NCI-H748 treated with DMSO at 0.1 percent for 48 hours (cell line): ENCODE measurements at regions not wholly inside any gene's neighbourhood (a gene's known extent, or its start where the extent isn't known, plus 50 kb on each side); places are given as distances from the start of the nearest gene placed in this dataset.

Experiments used
- DNase-seq: peaks from one replicate; lab custom pipeline; 2025; lab: John Stamatoyannopoulos, UW

- no peak for DNase-seq
Observed at GRCh38 chr18:4638680-4639079, 183.6 kb upstream of the DLGAP1 start.

DNA sequence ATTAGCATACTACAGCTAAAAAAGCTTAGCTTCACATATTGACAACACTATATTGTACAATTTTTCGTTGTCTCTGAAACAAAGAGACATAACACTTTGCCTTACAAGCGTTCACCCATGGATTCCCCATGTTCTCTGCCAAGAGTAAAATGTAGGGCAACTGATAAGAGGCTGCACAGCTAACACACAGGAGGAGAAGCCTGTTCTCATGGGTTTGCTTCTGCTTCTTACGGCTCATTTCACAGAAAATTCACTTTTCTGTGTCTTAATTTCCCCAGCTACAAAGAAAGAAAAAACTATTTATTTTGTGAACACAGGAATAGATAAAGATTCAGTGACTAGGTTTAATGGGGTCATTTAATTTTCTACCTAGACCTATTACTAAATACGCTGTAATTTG is 182.8 kb upstream of the DLGAP1 start:
- DNase-seq, result no peak

DNA sequence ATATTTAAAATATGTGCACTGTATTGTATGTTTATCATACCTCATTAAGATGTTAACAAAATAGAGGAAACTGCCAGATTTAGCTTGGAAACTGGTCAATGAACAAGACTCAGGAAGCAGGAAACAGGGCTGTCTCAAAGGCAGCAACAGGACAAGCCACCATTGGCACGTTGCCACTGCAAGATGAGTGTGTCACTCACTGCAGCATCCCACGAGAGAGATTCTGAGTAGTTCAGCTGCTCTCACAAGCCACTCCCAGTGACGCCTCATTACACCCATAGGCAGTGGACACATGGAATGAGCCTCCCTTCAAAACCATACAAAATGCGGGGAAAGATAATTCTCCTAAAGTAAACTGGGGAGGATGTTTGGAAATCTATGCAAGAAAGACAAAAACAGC is 181.9 kb upstream of the DLGAP1 start:
- DNase-seq, result no peak

DNA sequence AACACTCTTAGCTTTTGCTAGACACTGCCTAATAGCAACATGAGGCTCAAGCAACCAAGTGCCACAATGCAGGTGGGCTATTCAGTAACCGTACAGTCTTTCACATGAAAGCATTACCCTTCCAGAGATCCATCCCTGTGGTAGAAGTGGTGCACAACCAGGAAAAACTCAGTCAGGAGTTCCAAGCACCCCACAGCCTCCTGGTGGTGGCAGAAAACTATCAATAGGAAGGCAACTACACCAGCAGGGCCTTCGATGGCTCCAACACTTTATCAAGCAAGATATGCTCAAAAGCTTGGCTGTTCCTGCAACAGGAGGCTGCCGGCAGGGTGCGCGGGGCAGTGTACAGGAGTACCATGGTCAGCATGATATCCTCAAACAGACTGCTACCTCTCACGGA is 176.1 kb upstream of the DLGAP1 start:
- no peak for DNase-seq

- no peak for DNase-seq
Observed at GRCh38 chr18:4605212-4605611, 150.1 kb upstream of the DLGAP1 start.

DNA sequence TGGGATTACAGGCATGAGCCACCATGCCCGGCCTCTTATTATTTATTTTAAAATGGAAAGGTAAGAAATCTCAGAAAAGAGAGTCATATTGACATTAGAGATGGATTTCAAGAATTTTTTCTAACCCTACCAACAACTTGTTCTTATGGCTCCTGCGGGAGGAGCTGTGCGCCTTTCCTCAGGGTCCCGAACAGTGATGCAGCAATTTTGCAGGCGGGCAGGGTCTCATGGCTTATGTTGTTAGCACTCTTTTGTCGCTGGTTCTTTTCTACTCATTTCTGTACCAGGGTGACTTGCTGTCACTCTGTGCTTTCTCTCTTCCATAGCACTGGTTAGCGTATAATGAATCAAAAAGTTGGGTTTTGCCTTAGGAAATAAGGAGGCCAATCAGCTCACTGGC is 148.8 kb upstream of the DLGAP1 start:
- no peak for DNase-seq

- DNase-seq, result no peak
Observed at GRCh38 chr18:4599312-4599711, 144.2 kb upstream of the DLGAP1 start.

DNA sequence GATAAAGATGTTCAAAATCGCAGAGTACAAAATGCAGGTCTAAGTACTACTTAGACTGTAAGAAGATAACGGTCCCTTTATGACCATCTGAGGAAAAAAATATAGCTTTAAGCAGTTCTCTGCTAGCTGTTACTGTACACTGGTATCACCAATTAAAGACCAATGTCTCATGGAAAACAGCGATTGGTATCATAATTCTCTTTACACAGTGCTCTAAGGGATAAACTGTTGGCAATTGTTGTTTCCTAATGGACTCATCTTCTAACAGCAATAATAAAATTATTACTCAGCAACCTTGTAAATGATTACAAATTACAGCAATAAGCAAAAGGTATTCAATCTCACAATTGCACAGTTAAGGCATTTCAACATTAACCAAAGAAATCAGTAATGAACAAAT is 142.2 kb upstream of the DLGAP1 start:
- no peak for DNase-seq

DNA sequence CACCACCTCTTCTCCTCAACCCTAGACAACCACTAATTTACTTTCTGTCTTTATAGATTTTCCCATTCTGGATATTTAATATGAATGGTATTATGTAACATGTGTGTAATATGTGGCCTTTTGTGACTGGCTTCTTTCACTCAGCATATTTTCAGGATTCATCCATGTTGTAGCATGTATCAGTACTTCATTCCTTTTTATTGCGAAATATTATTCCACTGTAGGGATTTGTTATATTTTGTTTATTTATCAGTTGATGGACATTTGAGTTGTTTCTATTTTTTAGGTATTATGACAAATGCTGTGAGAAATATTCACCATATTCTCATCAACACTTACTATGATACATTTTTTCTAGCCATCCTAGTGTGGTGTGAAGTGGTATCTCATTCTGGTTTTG is 138.8 kb upstream of the DLGAP1 start:
- no peak for DNase-seq

- DNase-seq, result no peak
Observed at GRCh38 chr18:4593459-4593858, 138.4 kb upstream of the DLGAP1 start.

DNA sequence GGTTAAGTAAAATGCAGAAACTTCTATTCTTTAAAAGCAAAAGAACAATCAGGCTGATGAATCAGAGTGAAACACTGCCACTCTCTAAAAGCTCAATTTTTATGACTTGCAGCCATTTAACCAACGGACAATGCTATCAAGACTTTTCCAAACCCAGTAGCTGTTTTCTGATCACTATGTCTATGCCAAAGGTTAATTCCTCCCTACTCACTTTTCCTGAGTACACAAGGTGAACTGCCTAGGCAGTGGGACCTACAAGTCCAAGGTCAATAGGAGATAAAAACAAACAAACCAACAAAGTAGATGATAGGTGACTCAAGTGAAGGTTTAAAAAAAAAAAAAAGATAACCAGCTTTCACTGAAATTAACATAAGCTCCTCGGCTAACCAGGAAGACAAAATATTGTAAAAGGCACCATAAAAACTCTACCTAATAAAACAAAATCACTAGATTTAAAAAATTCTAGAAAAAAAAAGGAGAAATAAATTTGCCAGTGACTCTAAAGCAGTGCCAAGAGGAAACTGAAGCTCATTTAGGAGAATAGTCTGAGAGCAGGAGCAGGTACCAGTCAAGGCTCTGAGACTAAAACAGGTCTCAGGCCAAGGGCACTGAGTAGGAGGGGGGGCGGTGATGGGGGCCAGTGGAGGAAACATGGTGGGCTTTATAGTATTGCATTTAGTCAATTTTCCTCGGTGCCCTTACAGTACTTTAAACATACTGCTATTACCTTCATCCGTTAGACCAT is 134.1 kb upstream of the DLGAP1 start:
- DNase-seq, result no peak

- no peak for DNase-seq
Observed at GRCh38 chr18:4587204-4587603, 132.1 kb upstream of the DLGAP1 start.

- DNase-seq, result no peak
Observed at GRCh38 chr18:4586731-4587130, 131.6 kb upstream of the DLGAP1 start.

GRCh38 chr18:4582431-4583335 is 127.6 kb upstream of the DLGAP1 start:
- DNase-seq, result no peak

GRCh38 chr18:4581966-4582365 is 126.9 kb upstream of the DLGAP1 start:
- no peak for DNase-seq

- no peak for DNase-seq
Observed at GRCh38 chr18:4578449-4578848, 123.3 kb upstream of the DLGAP1 start.

DNA sequence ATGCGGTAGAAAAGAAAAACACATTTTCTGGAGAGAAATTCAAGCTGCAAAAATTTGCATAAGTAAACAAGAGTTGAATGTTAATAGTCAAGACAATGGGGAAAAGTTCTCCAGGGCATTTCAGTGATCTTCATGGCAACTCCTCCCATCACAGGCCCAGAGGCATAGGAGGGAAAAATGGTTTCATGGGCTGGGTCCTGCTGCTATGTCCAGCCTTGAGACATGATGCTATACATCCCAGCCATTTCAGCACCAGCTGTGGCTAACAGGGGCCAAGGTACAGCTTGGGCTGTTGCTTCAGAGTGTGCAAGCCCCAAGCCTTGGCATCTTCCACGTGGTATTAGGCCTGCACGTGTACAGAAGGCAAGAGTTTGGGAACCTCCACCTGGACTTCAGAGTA is 118.6 kb upstream of the DLGAP1 start:
- DNase-seq, result no peak

- no peak for DNase-seq
Observed at GRCh38 chr18:4557502-4557901, 102.4 kb upstream of the DLGAP1 start.

- DNase-seq, result no peak
Observed at GRCh38 chr18:4551001-4551360, 95.9 kb upstream of the DLGAP1 start.

DNA sequence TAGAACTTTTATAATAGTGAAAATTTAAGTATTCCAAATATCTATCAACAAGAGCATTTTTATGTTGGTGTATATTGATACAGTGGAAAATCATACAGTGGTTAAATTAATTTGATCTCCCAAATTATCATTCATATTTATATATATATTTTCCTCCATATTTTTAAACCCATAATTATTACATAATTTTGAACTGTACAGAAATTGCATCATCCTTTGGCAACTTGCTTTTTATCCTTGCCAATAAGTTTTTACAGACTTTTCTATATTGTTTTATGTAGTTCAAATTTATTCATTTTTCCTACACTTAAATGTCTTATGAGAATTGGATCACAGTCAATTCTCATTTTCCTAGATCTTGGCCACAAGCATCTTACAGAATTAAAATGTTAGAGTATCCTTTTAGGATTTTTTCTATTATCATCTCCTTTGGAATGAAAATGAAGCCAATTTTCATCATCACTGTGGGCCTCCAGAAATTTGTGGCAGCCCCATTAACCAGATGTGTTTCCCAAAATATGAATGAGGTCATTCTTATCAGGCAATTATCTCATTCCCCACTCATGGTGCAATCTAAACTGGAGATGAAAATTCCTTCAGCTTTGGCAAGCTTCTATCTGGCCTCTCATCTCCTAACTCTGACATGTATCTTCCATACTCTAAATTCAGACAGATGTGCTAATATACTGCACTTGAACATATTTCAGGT is 94.2 kb upstream of the DLGAP1 start:
- DNase-seq, result no peak

GRCh38 chr18:4547126-4547525 is 92.0 kb upstream of the DLGAP1 start:
- no peak for DNase-seq

GRCh38 chr18:4544142-4544541 is 89.0 kb upstream of the DLGAP1 start:
- DNase-seq, result no peak

- no peak for DNase-seq
Observed at GRCh38 chr18:4543711-4544110, 88.6 kb upstream of the DLGAP1 start.
